Ovary (tissue), 3 donors: ENCODE measurements at regions not wholly inside any gene's neighbourhood (a gene's known extent, or its start where the extent isn't known, plus 50 kb on each side); places are given as distances from the start of the nearest gene placed in this dataset.

ENCODE experiments used
- CTCF ChIP-seq, 3 donors: fragments of 450-650 bp in 2 of 3; fragments of 200-600 bp in 1 of 3; IDR thresholded peaks; one replicate each; pipeline versions ENCODE4 v1.5.1 to v1.8.0; 2016 to 2022; ENCODE audit warnings: antibody characterized with exemption in 3 of 3, mild to moderate bottlenecking in 1 of 3
- EP300 ChIP-seq: sonication (generic); formaldehyde crosslinking; IDR thresholded peaks from one replicate; pipeline ENCODE4 v1.6.1; 2017; ENCODE audit warnings: antibody characterized with exemption
- donor health status: DM: no; HTN: no; CAD: no.

- TF ChIP-seq CTCF (IDR thresholded peaks at IDR 0.05) = no peak
- TF ChIP-seq EP300 = no peak
Observed at GRCh38 chr2:29981402-29981801, 60.0 kb upstream of the ALK start.
